ENCODE measurements at regions not wholly inside any gene's neighbourhood (a gene's known extent, or its start where the extent isn't known, plus 50 kb on each side); places are given as distances from the start of the nearest gene placed in this dataset.
A peak's percentile ranks its signal among the peaks of the same experiment; 100 is the strongest.
"Not testable (repeated sequence)": the region's sequence is repeated elsewhere in the genome, so short reads cannot be mapped to it uniquely, and the experiment has no call there.

- Histone ChIP-seq H3K4me1 (no peaks in the 10 kb centered on the region), H3K4me3 (ENCODE audit: low read depth, low read length) (no peak overlapping the region), H3K9me3 (no peaks in the 10 kb centered on the region), H3K36me3 (no peaks in the 10 kb centered on the region), H3K27me3 (no peaks in the 10 kb centered on the region)
- no peak for DNase-seq
- TF ChIP-seq CTCF (IDR thresholded peaks at IDR 0.05; ENCODE audit: low read depth, low read length): no peak
These were observed 336.7 kb downstream of the GJA1 start for GRCh38 chr6:121771937-121772720.

GRCh38 chr6:121776054-121776453 is 340.6 kb downstream of the GJA1 start:
- no peak for DNase-seq
- H3K27me3 ChIP-seq: no peaks in the 10 kb centered on the region
- H3K36me3 ChIP-seq: no peaks in the 10 kb centered on the region
- TF ChIP-seq CTCF (IDR thresholded peaks at IDR 0.05; ENCODE audit: low read depth, low read length): no peak
- H3K4me1 ChIP-seq: no peaks in the 10 kb centered on the region
- H3K9me3 ChIP-seq: no peaks in the 10 kb centered on the region
- no peak overlapping the region for H3K4me3 ChIP-seq (ENCODE audit: low read depth, low read length)

- no peak overlapping the region for H3K4me3 ChIP-seq (ENCODE audit: low read depth, low read length)
- no peaks in the 10 kb centered on the region for H3K27me3 ChIP-seq
- H3K9me3 ChIP-seq: no peaks in the 10 kb centered on the region
- no peaks in the 10 kb centered on the region for H3K36me3 ChIP-seq
- peak; percentile 6 for DNase-seq
- no peaks in the 10 kb centered on the region for H3K4me1 ChIP-seq
- TF ChIP-seq CTCF (IDR thresholded peaks at IDR 0.05; ENCODE audit: low read depth, low read length): no peak
These were observed 345.2 kb downstream of the GJA1 start for GRCh38 chr6:121780325-121781321.

- no peak for TF ChIP-seq CTCF (IDR thresholded peaks at IDR 0.05; ENCODE audit: low read depth, low read length)
- Histone ChIP-seq H3K36me3 (no peaks in the 10 kb centered on the region), H3K9me3 (no peaks in the 10 kb centered on the region; the same call in 1 of the 2 replicates), H3K4me1 (no peaks in the 10 kb centered on the region), H3K4me3 (ENCODE audit: low read depth, low read length) (no peak overlapping the region), H3K27me3 (no peaks in the 10 kb centered on the region)
- DNase-seq: no peak
These were observed 356.2 kb downstream of the GJA1 start for GRCh38 chr6:121791396-121792315.

GRCh38 chr6:121794630-121795029 is 359.2 kb downstream of the GJA1 start:
- DNase-seq: no peak
- TF ChIP-seq CTCF (IDR thresholded peaks at IDR 0.05; ENCODE audit: low read depth, low read length): no peak

GRCh38 chr6:121797598-121797997 is 362.2 kb downstream of the GJA1 start:
- not testable (repeated sequence) for H3K27me3 ChIP-seq; H3K9me3 ChIP-seq; DNase-seq; H3K4me1 ChIP-seq; H3K4me3 ChIP-seq (ENCODE audit: low read depth, low read length); H3K36me3 ChIP-seq

More at GRCh38 chr6:121794630-121795029, 359.2 kb downstream of the GJA1 start:
- H3K27me3 ChIP-seq: no peaks in the 10 kb centered on the region
- no peak overlapping the region for H3K4me3 ChIP-seq (ENCODE audit: low read depth, low read length)
- H3K36me3 ChIP-seq: no peaks in the 10 kb centered on the region
- H3K4me1 ChIP-seq: no peaks in the 10 kb centered on the region
- no peaks in the 10 kb centered on the region; the same call in 1 of the 2 replicates for H3K9me3 ChIP-seq

- not testable (repeated sequence) for H3K27me3 ChIP-seq; H3K4me3 ChIP-seq (ENCODE audit: low read depth, low read length); DNase-seq; H3K36me3 ChIP-seq; H3K9me3 ChIP-seq; H3K4me1 ChIP-seq
These were observed 362.7 kb downstream of the GJA1 start for GRCh38 chr6:121798126-121798525.

Data from BE2C (cell line).